Sigmoid colon (tissue), 6 donors: ENCODE measurements at regions not wholly inside any gene's neighbourhood (a gene's known extent, or its start where the extent isn't known, plus 50 kb on each side); places are given as distances from the start of the nearest gene placed in this dataset.

Experiments
- DNase-seq: peaks from one replicate; pipeline ENCODE4 v3.0.0-alpha.2; 2019
- H3K27ac ChIP-seq, 4 donors: fragments of 200-600 bp; sonication (generic); one replicate each; pipeline ENCODE4 v1.5.1; 2016 to 2019; ENCODE audit warnings: mild to moderate bottlenecking in 1 of 4
- H3K27me3 ChIP-seq, 3 donors: fragments of 200-600 bp; sonication (generic); one replicate each; pipeline ENCODE4 v1.5.1; 2019; ENCODE audit warnings: mild to moderate bottlenecking in 1 of 3
- H3K36me3 ChIP-seq, 4 donors: fragments of 200-600 bp; sonication (generic); one replicate each; pipeline ENCODE4 v1.5.1; 2016 to 2019
- H3K4me1 ChIP-seq, 4 donors: fragments of 200-600 bp; sonication (generic); one replicate each; pipeline ENCODE4 v1.5.1; 2017 to 2019
- H3K4me3 ChIP-seq, 4 donors: fragments of 200-600 bp; sonication (generic); one replicate each; pipeline ENCODE4 v1.5.1; 2017 to 2019; ENCODE audit warnings: mild to moderate bottlenecking in 2 of 4, moderate library complexity in 1 of 4
- H3K9me3 ChIP-seq, 4 donors: fragments of 200-600 bp in 3 of 4; sonication (generic) in 3 of 4; one replicate each; pipeline versions ENCODE4 v1.5.1 to v1.6.1; 2013 to 2019
- CTCF ChIP-seq, 4 experiments: fragments of 450-650 bp in 3 of 4; fragments of 200-600 bp in 1 of 4; IDR thresholded peaks; one replicate each; pipeline ENCODE4 v1.5.1; 2016 to 2019; ENCODE audit warnings: antibody characterized with exemption in 4 of 4, mild to moderate bottlenecking in 3 of 4, moderate library complexity in 2 of 4
- EP300 ChIP-seq, 4 donors: sonication (generic); formaldehyde crosslinking; IDR thresholded peaks; one replicate each; pipeline ENCODE4 v1.6.1; 2017; ENCODE audit warnings: antibody characterized with exemption in 4 of 4
- POLR2A ChIP-seq, 2 donors: fragments of 450-650 bp; IDR thresholded peaks; one replicate each; pipeline ENCODE4 v1.6.1; 2016; ENCODE audit warnings: antibody characterized with exemption in 2 of 2, mild to moderate bottlenecking in 2 of 2, moderate library complexity in 2 of 2
- POLR2AphosphoS5 ChIP-seq, 4 donors: sonication (generic); formaldehyde crosslinking; IDR thresholded peaks; one replicate each; pipeline ENCODE4 v1.6.1; 2017; ENCODE audit warnings: antibody characterized with exemption in 4 of 4
- WGBS, 2 donors: extraction: QIAGEN DNeasy Blood & Tissue Kit; methylation state at CpG; one replicate each; pipeline ENCODE4 v1.1.7; 2013; 5-methylcytosine and 5-hydroxymethylcytosine counted together
- intact Hi-C: fragments of 100-400 bp; cut with DNase I; formaldehyde crosslinking; loops from one replicate; pipeline ENCODE4 v1.15.1; 2023
- donor health status: healthy with polysubstance abuse.
- donor health status: healthy.

DNA sequence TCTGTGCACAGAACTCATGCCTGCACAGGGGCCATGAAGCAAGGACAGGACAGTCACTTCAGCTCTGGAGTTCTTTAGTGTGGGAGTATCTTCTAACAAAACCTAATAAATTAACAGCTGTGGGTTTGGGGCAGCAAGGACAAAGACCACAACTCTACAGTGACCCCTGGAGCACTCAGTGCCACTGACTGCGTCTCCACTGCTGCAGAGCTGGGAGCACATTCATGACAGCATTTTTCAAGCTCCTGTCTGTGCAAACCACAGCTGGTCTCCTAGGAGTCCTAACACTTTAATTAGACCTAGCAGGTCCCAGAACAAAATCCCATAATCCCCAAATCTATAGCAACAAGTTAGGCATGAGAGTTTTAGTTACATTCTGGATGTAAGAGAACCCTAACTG lies 76.5 kb downstream of the RTL9 start:
- Histone ChIP-seq H3K36me3 (no peaks in the 10 kb centered on the region), H3K27me3 (peaks cover 0 to 3% (median 0%) of the 10 kb centered on the region in 3 donors), H3K4me3 (no peak overlapping the region), H3K27ac (no peak overlapping the region), H3K9me3 (no peaks in the 10 kb centered on the region), H3K4me1 (no peaks in the 10 kb centered on the region)
- TF ChIP-seq EP300 (IDR thresholded peaks at IDR 0.05) (no peak), CTCF (IDR thresholded peaks at IDR 0.05) (no peak), POLR2A (IDR thresholded peaks at IDR 0.05) (no peak)
- no peak for DNase-seq
- intact Hi-C loops, result no loop called here
- WGBS, 2 donors, result 76 to 83% methylated on average over 1 of the region's 1 CpG

- Histone ChIP-seq H3K36me3 (no peaks in the 10 kb centered on the region), H3K27me3 (peaks cover 0 to 3% (median 0%) of the 10 kb centered on the region in 3 donors), H3K9me3 (no peaks in the 10 kb centered on the region), H3K4me1 (no peaks in the 10 kb centered on the region), H3K27ac (no peak overlapping the region), H3K4me3 (no peak overlapping the region)
- intact Hi-C loops, result no loop called here
- no peak for DNase-seq
- TF ChIP-seq CTCF (IDR thresholded peaks at IDR 0.05), result no peak
- no peak for TF ChIP-seq EP300 (IDR thresholded peaks at IDR 0.05)
- TF ChIP-seq POLR2AphosphoS5 (IDR thresholded peaks at IDR 0.05), result no peak
- TF ChIP-seq POLR2A (IDR thresholded peaks at IDR 0.05), result no peak
These were observed 77.9 kb downstream of the RTL9 start for GRCh38 chrX:110436523-110436922.

DNA sequence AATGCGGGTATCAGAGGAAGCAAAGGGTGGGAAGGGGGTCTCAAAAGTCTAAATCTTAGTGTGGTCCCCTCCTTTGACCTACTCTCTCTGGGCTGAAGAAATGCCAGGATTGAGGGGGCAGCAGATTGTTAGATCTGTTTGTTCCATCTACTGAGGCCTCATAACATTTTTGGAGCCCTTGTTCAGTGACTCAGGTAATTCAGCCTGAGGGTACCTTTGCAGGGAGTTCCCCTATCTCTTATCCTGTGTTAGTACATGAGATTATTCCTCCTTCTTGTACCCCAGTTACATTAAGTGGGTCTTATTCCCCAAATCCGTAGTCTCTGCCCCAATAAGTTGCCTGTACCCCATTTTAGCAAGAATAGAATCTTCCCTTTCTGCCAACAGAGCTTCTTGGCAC lies 79.0 kb downstream of the RTL9 start:
- 84 to 93% methylated on average over 2 of the region's 2 CpGs for WGBS, 2 donors
- Histone ChIP-seq H3K27ac (no peak overlapping the region), H3K36me3 (no peaks in the 10 kb centered on the region), H3K27me3 (peaks cover 0 to 3% (median 0%) of the 10 kb centered on the region in 3 donors), H3K9me3 (no peaks in the 10 kb centered on the region), H3K4me1 (no peaks in the 10 kb centered on the region), H3K4me3 (no peak overlapping the region)
- TF ChIP-seq POLR2A (IDR thresholded peaks at IDR 0.05) (no peak), POLR2AphosphoS5 (IDR thresholded peaks at IDR 0.05) (no peak), EP300 (IDR thresholded peaks at IDR 0.05) (no peak), CTCF (IDR thresholded peaks at IDR 0.05) (no peak)
- DNase-seq, result no peak
- intact Hi-C loops, result no loop called here

DNA sequence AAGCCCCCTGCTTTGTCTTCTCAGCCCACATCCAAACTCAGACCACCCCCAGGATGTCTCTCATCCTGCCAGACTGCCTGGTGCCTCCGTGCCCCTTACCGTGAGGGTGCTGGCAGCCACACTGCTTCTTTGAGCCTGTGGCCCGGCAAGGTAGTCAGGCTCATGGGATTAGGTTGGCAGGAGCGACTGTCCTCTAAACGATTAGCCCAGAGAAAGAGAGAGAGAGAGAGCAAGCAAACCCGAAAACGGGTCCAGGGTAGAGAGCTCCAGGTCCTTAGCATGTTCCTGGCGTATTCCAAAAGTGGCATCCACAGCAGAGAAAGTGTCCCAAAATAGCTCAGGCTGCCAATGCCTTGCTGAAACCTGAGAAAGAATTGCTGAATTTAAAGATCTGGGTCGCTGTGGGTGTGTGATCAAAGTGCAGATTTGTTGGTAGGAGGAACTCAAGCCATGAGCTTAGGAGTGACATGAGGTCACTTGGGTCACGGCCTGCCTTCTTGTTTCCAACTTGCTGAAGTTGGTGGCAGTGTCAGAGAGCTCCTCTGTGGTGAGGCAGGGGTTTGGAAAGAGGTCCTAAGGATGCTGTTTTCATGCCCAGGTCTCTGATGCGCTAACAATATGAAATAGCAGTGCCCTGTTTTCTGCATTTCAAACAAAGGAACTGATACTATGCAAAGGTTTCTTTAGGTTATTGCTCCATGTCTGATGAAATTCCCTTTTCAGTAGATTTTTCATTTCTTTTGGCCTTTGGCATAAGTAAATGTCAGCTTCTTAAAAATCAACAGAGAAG lies 81.6 kb downstream of the RTL9 start:
- Histone ChIP-seq H3K4me3 (no peak overlapping the region), H3K36me3 (no peaks in the 10 kb centered on the region), H3K4me1 (no peaks in the 10 kb centered on the region), H3K27me3 (peaks cover 0 to 3% (median 0%) of the 10 kb centered on the region in 3 donors), H3K27ac (no peak overlapping the region), H3K9me3 (no peaks in the 10 kb centered on the region)
- no peak for DNase-seq
- intact Hi-C loops, result no loop called here
- 78 to 81% methylated on average over 11 of the region's 11 CpGs for WGBS, 2 donors
- TF ChIP-seq POLR2AphosphoS5 (IDR thresholded peaks at IDR 0.05) (no peak), POLR2A (IDR thresholded peaks at IDR 0.05) (no peak), EP300 (IDR thresholded peaks at IDR 0.05) (no peak), CTCF (IDR thresholded peaks at IDR 0.05) (no peak)

- Histone ChIP-seq H3K4me1 (no peaks in the 10 kb centered on the region), H3K27ac (no peak overlapping the region), H3K36me3 (no peaks in the 10 kb centered on the region), H3K27me3 (no peaks in the 10 kb centered on the region), H3K9me3 (no peaks in the 10 kb centered on the region), H3K4me3 (no peak overlapping the region)
- no peak for DNase-seq
- 7 to 27% methylated on average over 1 of the region's 1 CpG for WGBS, 2 donors
- TF ChIP-seq POLR2A (IDR thresholded peaks at IDR 0.05) (no peak), POLR2AphosphoS5 (IDR thresholded peaks at IDR 0.05) (no peak), EP300 (IDR thresholded peaks at IDR 0.05) (no peak), CTCF (IDR thresholded peaks at IDR 0.05) (no peak)
- intact Hi-C loops, result no loop called here
These were observed 84.0 kb downstream of the RTL9 start for GRCh38 chrX:110442635-110443034.
